DMS114 treated with DMSO at 0.1 percent for 48 hours (cell line): ENCODE measurements at regions not wholly inside any gene's neighbourhood (a gene's known extent, or its start where the extent isn't known, plus 50 kb on each side); places are given as distances from the start of the nearest gene placed in this dataset.
"Not testable (repeated sequence)": the region's sequence is repeated elsewhere in the genome, so short reads cannot be mapped to it uniquely, and the experiment has no call there.

Experiments
- DNase-seq: peaks from one replicate; lab custom pipeline; 2025; ENCODE audit not compliant: unreplicated experiment; lab: John Stamatoyannopoulos, UW

DNA sequence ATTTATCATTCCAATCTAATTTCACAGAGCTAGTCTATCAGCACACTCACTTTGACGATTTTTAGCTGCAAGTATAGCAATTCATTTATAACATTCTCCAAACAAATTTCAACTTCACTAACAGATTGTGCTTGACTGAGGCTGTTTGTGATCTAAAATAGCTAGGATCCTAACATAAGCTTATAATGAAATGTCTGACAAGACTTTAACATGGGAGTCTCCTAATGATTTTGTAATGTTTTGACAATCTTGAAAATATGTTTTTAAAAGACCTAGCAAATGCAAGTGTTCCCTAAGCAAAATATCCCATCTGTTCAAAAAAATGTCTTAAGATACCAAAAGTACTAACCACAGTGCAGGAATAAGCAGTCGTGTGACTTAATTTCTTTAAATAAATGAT, 889.5 kb upstream of the SPRY2 start:
- no peak for DNase-seq

DNA sequence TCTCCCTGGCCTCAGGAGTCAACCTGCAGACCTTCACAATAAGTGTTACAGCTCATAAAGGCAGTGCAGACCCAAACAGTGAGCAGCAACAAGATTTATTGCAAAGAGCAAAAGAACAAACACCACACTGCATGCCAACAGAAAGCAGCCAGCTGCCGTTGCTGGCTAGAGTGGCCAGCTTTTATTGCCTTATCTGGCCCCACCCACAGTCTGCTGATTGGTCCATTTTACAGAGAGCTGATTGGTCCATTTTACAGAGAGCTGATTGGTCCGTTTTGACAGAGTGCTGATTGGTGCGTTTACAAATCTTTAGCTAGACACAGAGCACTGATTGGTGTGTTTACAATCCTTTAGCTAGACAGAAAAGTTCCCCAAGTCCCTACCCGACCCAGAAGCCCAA, 885.9 kb upstream of the SPRY2 start:
- not testable (repeated sequence) for DNase-seq

DNA sequence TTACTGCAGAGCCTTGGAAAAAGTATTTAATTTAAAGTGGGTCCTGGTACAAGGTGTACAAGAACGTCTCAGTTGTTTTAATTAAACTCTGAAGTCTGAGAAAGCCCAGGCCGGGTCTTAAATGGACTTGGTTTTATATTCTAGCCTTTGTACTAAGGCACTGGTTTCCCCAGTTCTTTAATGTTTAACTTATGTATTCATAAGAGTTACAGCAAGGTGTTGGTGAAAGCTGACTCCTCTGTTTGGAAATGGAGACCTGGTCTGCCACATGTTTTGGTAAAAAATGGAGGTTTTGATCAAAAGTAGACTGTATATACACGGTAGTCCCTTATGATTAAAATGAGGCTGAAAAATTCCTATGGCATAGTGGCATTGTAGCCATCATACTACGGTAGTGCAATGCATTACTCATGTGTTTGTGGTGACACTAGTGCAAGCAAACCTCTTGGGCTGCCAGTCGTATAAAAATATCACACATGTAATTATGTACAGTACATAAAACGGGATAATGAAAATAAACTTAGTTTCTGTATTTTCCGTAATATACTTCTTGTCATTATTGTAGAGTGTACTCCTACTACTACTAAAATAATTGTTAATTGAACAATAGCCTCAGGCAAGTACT, 883.4 kb upstream of the SPRY2 start:
- no peak for DNase-seq

DNA sequence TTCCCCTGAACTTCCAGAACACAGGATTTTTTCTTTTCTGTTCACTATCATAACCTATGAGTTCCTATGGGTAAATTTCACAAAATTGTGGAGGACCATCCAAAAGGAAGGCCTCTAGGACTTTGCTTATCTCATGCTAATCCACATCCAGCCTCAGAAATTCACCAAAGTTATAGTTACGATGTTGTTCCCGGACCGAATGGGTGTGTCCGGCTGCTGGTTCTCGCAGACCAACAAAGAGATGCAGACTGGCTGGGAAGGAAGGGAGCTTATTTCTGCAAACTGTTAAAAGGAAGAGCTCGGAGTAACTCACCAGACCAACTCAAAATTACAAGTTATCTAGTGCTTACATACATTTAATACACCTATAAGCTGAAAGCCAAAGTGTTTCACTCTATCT, 882.9 kb upstream of the SPRY2 start:
- no peak for DNase-seq

DNA sequence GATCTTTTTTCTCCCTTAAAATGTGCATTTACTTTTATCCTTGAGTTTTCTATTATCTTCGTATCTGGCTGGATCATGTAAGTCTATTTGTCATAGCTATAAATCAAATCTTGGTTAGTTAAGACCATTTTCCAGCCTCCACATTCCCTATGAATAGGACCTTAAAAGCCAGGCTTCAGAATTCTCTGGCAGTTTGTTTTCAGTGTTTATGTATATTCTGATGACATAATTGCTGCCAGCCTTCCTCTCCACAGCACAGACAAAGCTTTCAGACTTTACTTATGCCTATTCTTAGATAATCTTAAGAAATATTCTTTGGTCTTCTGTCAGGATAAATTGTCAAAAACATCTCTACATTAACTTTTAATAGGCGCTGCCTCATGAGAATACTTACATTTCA, 870.8 kb upstream of the SPRY2 start:
- no peak for DNase-seq

DNA sequence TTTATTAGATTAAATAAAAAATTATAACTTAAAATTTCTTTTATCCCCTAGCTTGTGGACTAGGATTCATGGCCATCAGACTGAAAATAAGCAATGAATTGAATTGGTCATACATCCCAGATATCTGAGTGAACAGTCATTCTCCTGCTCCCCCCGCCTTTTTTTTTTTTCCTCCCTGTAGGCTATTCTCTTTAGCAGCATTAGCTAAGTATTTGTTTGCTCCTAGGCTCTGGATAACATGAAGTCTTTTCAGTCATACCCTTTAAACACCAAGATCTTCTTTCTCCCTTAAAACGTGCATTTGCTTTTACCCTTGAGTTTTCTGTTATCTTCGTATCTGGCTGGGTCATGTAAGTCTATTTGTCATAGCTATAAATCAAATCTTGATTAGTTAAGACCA, 866.7 kb upstream of the SPRY2 start:
- no peak for DNase-seq

DNA sequence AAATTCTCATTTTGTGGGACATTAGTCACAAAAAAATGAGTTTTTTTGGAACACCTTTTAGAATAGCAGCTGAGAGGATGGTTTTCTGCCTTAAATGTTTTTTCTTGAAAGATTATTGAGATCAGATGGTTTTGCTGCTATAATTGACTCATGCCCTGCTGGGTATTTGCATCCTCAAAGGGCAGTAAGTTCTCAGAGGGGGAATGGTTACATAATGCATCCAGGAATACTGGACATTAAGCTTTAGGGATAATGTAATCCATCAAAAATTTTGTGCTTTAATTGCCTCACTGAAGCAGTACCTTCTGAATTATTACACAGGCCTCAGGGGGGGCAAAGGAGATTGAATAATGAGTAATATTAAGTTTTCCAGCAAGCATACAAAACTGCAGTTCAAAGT, 866.3 kb upstream of the SPRY2 start:
- DNase-seq, result no peak

DNA sequence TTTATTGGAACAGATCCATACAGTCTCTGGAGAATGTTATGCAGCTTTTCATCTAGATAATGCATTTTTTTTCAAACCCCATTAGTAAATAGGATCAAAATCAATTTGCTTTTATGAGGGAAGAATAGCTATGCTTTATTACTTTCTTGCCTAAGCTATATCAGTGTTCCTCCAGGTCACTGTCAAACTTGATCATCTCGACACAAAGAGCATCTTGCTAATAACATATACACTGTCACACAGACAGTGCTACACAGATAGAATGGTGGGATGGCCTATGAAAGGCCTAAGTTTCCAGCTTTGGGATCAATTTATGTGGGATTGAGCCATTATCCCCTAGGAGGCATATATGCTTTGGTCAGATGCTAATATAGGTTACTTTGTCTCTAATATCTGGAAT, 862.9 kb upstream of the SPRY2 start:
- DNase-seq, result no peak

DNA sequence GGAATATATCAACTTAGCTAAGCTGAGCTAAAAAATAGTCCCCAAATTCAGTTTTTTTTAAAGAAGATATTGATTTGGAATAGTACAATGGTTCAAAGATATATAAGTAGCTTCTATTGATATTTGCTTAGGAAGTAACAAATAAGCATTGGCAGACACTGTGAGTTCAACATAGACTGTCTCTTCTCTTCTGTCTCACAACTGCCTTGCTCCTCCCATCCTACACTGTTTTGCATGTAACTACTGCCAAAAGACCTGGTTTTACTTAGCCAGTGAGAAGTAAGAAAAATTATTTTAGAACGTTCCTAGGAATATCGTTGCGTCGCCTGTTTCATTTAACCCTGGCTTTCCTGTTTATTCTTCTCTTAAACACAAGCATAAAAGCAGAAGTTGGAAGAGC, 859.0 kb upstream of the SPRY2 start:
- no peak for DNase-seq

DNA sequence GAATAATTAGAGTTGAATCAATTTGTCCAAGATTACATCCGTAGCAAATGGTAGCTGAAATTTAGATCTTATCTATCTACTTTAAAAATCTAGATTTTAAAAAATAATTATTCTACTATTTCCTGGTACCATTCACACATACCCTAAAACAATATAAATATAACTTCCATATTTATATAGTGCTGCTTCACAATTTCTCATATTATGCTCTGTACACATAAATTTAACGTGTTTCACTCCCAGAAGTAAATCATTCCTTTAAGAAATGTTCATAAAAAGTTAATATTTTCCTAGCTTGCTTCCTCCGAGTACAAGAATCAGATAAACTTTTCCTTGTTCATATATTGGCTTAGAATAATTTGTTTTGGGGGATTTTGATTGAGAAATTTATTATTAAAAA, 857.0 kb upstream of the SPRY2 start:
- no peak for DNase-seq

DNA sequence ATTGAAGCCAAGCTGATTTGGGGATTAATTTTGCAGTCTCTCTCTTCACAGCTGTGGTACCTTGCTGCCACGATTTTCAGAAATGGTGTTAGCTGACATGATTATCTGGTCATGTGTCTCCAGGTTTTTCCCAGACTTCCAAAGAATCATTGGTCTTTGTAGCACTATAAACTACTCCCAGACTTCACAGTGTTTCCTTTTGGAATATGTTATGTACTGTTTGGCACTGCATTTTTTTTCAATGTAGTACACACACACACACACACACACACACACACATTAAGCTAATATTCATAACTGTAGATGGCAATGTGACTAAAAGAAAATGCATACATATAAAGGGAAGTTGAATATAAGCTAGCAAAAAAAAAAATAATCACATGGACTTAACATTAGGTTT, 856.6 kb upstream of the SPRY2 start:
- no peak for DNase-seq

DNA sequence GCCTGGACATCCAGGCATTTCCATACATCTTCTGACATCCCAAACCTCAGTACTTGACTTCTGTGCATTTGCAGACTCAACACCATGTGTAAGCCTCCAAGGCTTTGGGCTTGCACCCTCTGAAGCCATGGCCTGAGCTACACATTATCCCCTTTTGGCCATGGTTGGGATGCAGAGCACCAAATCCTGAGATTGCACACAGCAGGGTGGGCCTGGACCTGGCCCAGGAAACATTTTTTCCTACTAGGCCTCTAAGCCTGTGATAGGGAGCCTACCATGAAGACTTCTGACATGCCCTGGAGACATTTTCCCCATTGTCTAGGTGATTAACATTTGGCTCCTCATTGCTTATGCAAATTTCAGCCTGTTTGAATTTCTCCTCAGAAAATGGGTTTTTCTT, 853.4 kb upstream of the SPRY2 start:
- no peak for DNase-seq

DNA sequence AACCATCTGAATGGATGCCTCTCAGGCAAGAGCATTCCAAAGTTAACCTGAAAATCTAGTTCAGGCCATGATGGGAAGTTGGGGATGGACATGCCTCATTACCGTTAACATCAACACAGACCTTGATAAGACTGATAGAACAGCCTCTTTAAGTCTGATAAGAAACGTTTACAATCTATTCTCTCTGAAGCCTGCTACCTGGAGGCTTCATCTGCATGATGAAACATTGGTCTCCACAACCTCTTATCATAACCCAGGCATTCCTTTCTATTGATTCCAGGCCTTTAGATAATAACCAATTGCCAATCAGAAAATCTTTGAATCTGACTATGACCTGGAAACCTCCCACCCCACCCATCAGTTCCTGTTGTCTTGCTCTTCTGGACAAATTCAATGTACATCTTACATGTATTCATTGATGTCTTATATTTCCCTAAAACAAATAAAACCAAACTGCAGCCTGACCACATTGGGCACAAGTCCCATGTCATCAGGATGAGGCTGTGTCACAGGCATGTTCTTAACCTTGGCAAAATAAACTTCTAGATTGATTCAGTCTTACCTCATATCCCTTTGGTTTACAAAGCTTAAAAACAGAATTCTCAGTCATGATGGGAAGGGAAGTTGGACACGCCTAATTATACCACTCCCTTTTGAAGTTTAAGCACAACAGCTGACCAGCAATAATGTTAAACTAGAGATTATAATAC, 843.8 kb upstream of the SPRY2 start:
- DNase-seq, result no peak

DNA sequence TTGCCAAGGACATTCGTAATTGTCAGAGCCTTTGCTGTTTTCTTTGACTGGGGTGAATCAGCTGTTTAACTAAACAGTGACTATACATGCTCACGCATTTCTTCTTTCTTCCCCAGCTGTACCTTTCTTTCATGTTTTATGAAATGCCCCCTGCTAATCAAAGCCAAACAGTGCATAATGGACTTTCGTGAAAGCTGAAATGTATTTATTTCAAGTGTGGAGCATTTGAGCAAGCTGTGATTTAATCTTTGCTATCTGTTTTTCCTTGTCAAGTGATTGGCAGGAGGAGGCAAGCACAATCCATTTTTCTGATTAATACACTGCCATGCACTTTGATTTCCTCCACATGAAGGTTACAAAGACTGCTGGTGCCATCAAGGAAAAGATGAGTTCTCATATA, 831.7 kb upstream of the SPRY2 start:
- DNase-seq, result no peak

DNA sequence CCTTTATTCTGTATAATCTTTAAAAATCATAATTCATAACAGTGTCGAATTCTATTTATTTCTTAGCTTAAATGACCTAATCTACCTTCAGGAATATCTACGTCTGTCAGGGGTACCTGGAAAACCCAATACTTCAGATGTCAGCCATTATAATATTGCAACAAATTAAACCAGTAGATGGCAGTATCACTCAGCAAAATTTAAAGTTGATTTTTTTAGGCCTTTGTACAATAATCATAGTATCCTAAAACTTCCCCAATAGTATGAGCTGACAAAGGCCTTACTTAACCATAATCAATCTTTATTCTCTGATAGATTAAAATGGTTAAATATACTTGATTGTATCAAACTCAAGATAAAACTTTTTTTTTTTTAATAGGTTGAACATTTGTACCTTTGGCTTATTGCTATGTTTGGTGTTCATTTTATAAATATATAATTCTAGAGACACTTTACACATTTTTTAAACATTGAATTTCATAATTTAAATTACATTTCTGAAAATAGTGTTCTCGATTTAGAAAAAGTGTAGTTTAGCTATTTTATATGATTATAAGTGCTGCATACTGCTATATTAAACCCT, 830.2 kb upstream of the SPRY2 start:
- DNase-seq, result no peak

DNA sequence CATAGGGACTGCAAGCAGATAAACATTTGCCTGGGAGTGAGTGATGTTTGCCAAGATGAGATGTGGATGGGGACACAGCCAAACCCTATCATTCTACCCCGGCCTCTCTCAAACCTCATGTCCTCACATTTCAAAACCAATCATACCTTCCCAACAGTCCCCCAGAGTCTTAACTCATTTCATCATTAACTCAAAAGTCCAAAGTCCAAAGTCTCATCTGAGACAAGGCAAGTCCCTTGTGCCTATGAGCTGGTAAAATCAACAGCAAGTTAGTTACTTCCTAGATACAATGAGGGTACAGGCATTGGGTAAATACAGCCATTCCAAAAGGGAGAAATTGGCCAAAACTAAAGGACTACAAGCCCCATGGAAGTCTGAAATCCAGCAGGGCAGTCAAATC, 822.9 kb upstream of the SPRY2 start:
- not testable (repeated sequence) for DNase-seq

DNA sequence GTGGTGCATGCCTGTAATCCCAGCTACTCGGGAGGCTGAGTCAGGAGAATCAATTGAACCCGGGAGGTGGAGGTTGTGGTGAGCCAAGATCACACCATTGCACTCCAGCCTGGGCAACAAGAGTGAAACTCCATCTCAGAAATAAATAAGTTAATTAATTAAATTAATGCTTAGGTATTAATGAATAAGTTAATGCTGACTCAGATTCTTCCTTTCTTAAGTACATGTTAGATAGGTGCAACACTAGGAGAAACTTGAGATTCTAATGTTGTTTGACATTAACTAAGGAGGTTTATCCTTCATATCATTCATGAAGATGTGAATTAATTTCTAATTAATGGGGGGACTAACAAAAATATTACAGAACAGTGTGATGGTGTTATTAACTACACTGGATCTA, 812.6 kb upstream of the SPRY2 start:
- DNase-seq, result no peak

DNA sequence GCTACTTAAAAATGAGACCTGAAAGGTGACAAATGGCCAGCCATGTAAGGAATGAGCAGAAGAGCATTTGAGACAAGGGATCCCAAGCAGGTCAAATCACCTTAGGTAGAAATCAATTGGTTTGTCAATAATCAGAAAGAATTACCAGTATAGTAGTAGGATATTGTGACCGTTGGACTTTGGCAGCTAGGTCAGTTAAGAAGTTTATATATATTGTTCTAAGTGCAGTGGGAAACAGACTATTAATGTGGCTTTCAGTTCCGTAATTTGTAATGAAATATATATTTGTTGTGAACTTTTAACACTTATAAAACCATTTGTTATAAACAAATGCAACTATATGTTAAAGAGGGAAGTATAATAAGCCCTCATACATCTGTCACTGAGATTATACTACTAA, 807.9 kb upstream of the SPRY2 start:
- DNase-seq, result no peak

DNA sequence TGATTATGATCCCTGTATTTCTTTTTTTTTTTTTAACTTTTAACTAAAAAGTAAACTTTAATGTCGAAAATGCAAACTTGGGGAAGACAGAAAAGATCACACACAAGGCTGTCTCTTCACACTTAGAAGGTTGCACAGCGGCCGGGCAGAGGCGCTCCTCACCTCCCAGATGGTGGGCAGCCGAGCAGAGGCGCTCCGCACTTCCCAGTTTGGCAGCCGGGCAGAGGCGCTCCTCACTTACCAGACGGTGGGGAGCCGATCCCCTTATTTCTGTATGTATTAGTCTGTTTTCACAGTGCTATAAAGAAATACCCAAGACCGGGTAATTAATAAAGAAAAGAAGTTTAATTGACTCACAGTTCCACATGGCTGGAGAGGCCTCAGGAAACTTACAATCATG, 805.6 kb upstream of the SPRY2 start:
- not testable (repeated sequence) for DNase-seq

DNA sequence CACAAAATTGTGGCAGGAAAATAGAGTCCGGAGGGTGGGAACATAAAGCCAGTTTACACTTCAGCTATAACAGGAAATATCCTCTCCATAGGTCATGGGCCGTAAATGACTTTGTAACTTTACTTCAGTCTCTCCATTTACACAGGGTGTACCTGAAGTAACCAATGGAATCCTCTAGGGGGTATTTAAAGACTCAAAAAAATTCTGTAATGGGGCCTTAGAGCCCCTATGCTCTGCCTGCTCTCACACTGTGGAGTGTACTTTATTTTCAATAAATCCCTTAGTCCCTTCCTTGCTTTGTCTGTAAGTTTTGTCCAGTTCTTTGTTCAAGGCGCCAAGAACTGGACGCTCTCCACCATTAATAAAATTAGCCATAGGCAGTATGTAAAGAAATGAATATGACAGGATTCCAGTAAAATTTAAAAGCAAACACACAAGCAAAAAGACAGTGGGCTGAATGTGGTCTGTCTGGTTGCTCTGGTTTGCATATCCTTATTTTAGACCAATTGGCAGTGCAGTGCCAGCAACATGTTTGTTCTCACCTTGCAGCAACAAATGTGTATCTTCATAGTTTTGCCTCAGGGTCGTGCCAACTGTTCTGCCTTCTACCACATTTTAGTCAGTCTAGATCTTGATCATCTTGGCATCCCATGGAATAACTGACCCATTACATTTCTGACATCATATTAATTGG, 801.5 kb upstream of the SPRY2 start:
- DNase-seq, result no peak

DNA sequence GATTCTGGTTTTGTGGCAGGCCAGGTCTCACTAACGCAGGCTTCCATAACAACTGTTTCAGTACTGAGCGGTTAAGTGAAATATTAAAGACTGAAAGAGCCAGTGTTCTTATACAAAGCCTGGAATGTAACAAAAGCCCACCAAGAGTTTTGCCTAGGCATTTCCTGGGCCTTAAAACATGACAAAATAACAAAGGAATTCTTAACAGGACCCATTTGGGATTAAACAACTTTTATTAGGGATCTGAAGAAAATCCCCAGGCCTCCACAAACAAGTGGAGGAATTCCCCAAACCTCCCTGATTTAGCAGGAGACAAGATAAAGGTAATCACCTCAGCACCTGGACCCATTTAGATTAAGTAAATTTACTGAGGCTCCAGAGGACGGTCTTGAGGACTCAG, 799.7 kb upstream of the SPRY2 start:
- DNase-seq, result no peak

DNA sequence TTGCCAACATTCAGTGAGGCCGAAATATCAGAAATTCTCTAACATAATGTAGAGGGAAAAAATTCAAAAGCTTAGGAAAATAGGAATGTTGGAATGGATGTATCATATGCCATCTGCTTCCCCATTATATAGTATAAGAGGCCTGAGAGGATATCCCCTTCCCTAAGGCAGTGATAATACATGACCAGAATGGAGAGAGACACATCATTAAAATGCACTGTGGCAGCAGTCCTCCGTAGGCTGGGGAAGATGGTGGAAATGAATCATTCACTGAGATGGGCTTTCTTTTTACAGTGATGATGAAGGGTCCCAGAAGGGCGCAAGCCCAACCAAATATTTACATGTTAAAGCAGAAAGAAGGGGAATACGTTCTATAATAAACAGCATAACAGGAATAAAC, 799.1 kb upstream of the SPRY2 start:
- DNase-seq, result no peak
